PC-9 (cell line): ENCODE measurements at regions not wholly inside any gene's neighbourhood (a gene's known extent, or its start where the extent isn't known, plus 50 kb on each side); places are given as distances from the start of the nearest gene placed in this dataset.

Experiments used
- EZH2 ChIP-seq: fragments of 200-600 bp; sonication (generic); IDR thresholded peaks from 2 replicates; pipeline ENCODE4 v1.8.0; 2017; ENCODE audit warnings: antibody characterized with exemption, low read depth
- TF ChIP-seq, protein P1 (sequence below): fragments of 200-600 bp; sonication (generic); conservative IDR thresholded peaks from 2 replicates; pipeline ENCODE4 v1.6.1; 2017; ENCODE audit warnings: mixed run types, antibody characterized with exemption, mild to moderate bottlenecking, moderate library complexity

DNA sequence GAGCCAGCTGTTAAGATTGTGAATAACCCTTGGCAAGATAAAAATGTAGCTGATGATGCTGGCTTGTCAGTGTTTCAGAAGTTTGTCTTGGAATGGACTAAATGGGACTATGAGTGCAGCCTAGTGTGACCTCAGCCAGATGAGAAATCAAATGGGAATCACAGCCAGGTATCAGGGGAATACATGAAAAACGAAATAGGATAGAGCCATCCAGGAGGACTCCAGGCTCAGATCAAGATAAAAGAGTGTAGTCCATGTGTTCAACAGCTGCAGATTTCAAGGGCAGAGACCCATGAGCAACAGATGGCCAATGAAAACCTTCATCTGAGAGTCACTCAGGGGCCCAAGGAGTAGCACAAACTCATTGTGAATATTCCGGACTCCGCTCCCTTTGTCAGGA lies 1080.9 kb upstream of the CADM2 start:
- TF ChIP-seq EZH2 = no peak
- TF ChIP-seq, protein P1, sequence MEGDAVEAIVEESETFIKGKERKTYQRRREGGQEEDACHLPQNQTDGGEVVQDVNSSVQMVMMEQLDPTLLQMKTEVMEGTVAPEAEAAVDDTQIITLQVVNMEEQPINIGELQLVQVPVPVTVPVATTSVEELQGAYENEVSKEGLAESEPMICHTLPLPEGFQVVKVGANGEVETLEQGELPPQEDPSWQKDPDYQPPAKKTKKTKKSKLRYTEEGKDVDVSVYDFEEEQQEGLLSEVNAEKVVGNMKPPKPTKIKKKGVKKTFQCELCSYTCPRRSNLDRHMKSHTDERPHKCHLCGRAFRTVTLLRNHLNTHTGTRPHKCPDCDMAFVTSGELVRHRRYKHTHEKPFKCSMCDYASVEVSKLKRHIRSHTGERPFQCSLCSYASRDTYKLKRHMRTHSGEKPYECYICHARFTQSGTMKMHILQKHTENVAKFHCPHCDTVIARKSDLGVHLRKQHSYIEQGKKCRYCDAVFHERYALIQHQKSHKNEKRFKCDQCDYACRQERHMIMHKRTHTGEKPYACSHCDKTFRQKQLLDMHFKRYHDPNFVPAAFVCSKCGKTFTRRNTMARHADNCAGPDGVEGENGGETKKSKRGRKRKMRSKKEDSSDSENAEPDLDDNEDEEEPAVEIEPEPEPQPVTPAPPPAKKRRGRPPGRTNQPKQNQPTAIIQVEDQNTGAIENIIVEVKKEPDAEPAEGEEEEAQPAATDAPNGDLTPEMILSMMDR = no peak
